ENCODE measurements at regions not wholly inside any gene's neighbourhood (a gene's known extent, or its start where the extent isn't known, plus 50 kb on each side); places are given as distances from the start of the nearest gene placed in this dataset.

- CTCF ChIA-PET = interaction anchor here (0.6 to 1.0 kb wide), 2 partner anchors 15 to 194 kb away, joined by 3 to 5 read pairs; no protein-coding TSS in a partner anchor
- no peaks in the 10 kb centered on the region for H3K9me3 ChIP-seq (ENCODE audit: control insufficient read depth in 1 of 2, insufficient read depth in 1 of 2, low read depth in 1 of 2, low read length in 2 of 2)
- RAD21 ChIA-PET (ENCODE audit: low non-redundant PET in 1 of 2, low total read pairs in 2 of 2, uncharacterized antibody in 2 of 2, unreplicated experiment in 2 of 2) = no interaction called here
- POLR2A ChIA-PET = no interaction called here
- no TSS peak for BruUV-seq (replicated peaks)
- TF ChIP-seq, protein P1, sequence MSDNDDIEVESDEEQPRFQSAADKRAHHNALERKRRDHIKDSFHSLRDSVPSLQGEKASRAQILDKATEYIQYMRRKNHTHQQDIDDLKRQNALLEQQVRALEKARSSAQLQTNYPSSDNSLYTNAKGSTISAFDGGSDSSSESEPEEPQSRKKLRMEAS (IDR thresholded peaks at IDR 0.05) = no peak
- no peak for TF ChIP-seq SIN3A (IDR thresholded peaks at IDR 0.05; ENCODE audit: low read depth)
- TF ChIP-seq ELF1 (IDR thresholded peaks at IDR 0.05; ENCODE audit: borderline replicate concordance, low read depth) = no peak
- TF ChIP-seq, protein P2, sequence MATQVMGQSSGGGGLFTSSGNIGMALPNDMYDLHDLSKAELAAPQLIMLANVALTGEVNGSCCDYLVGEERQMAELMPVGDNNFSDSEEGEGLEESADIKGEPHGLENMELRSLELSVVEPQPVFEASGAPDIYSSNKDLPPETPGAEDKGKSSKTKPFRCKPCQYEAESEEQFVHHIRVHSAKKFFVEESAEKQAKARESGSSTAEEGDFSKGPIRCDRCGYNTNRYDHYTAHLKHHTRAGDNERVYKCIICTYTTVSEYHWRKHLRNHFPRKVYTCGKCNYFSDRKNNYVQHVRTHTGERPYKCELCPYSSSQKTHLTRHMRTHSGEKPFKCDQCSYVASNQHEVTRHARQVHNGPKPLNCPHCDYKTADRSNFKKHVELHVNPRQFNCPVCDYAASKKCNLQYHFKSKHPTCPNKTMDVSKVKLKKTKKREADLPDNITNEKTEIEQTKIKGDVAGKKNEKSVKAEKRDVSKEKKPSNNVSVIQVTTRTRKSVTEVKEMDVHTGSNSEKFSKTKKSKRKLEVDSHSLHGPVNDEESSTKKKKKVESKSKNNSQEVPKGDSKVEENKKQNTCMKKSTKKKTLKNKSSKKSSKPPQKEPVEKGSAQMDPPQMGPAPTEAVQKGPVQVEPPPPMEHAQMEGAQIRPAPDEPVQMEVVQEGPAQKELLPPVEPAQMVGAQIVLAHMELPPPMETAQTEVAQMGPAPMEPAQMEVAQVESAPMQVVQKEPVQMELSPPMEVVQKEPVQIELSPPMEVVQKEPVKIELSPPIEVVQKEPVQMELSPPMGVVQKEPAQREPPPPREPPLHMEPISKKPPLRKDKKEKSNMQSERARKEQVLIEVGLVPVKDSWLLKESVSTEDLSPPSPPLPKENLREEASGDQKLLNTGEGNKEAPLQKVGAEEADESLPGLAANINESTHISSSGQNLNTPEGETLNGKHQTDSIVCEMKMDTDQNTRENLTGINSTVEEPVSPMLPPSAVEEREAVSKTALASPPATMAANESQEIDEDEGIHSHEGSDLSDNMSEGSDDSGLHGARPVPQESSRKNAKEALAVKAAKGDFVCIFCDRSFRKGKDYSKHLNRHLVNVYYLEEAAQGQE (IDR thresholded peaks at IDR 0.05; ENCODE audit: low read depth) = no peak
- TF ChIP-seq EZH2phosphoT487 (IDR thresholded peaks at IDR 0.05; ENCODE audit: borderline replicate concordance) = no peak
- no peak for TF ChIP-seq ZNF274 (IDR thresholded peaks at IDR 0.05; ENCODE audit: low read depth, low read length)
- TF ChIP-seq POLR2A (IDR thresholded peaks at IDR 0.05; ENCODE audit: borderline replicate concordance, extremely low read depth, insufficient read depth, insufficient read length) = no peak
- TF ChIP-seq CBX3 (IDR thresholded peaks at IDR 0.05; ENCODE audit: low read depth) = no peak
- no peak for TF ChIP-seq EGR1 (IDR thresholded peaks at IDR 0.05; ENCODE audit: low read depth)
- no peak for TF ChIP-seq POLR2AphosphoS5 (IDR thresholded peaks at IDR 0.05; ENCODE audit: low read depth, low read length)
- TF ChIP-seq SRF (IDR thresholded peaks at IDR 0.05; ENCODE audit: low read depth) = no peak
- no peak for TF ChIP-seq JUND (IDR thresholded peaks at IDR 0.05)
- TF ChIP-seq ZBTB33 (IDR thresholded peaks at IDR 0.05; ENCODE audit: extremely low read depth, insufficient replicate concordance, low read length) = no peak
- TF ChIP-seq RAD21 (IDR thresholded peaks at IDR 0.05; ENCODE audit: low read depth) = no peak
- TF ChIP-seq TCF7L2 (IDR thresholded peaks at IDR 0.05; ENCODE audit: borderline replicate concordance, extremely low read depth, insufficient read depth, insufficient read length) = no peak
- no peak for TF ChIP-seq ATF3 (IDR thresholded peaks at IDR 0.05)
- TF ChIP-seq FOSL1 (IDR thresholded peaks at IDR 0.05; ENCODE audit: low read depth) = no peak
- DNase-seq (ENCODE audit: low read depth, low spot score) (no peak), ATAC-seq (no peak)
- H3K27ac ChIP-seq (ENCODE audit: low read depth, low read length) = no peak overlapping the region
- H3K4me2 ChIP-seq (ENCODE audit: low read length) = no peak overlapping the region
- no peaks in the 10 kb centered on the region for H3K27me3 ChIP-seq (ENCODE audit: insufficient read depth, low read length)
- no peak overlapping the region for H3K4me3 ChIP-seq (replicated peaks in 1 of 2; ENCODE audit: low read depth in 1 of 2, low read length in 2 of 2)
- H3K36me3 ChIP-seq (ENCODE audit: control insufficient read depth in 1 of 2, insufficient read depth in 2 of 2, low read length in 2 of 2) = no peaks in the 10 kb centered on the region
- peaks cover 0 to 7% of the 10 kb centered on the region in 2 experiments; a peak in 2 of 4 replicates for H3K4me1 ChIP-seq (ENCODE audit: control insufficient read depth in 1 of 2, insufficient read depth in 2 of 2, low read length in 2 of 2)
- intact Hi-C loops (cut with micrococcal nuclease) = no loop called here
- H2AFZ ChIP-seq (ENCODE audit: low read depth, low read length, poor library complexity, severe bottlenecking) = no peak overlapping the region
- H4K20me1 ChIP-seq (ENCODE audit: insufficient read depth) = no peaks in the 10 kb centered on the region
- H3K9me2 ChIP-seq (ENCODE audit: insufficient read depth) = no peaks in the 10 kb centered on the region
- no peaks in the 10 kb centered on the region for H3K79me2 ChIP-seq (ENCODE audit: insufficient read depth, low read length)
- no peak overlapping the region for H3K9ac ChIP-seq (ENCODE audit: low read length)
Observed at GRCh38 chr6:14061643-14062042, 55.9 kb upstream of the CD83 start.

Data from HCT116 (cell line).